C4-2B (cell line): ENCODE measurements at regions not wholly inside any gene's neighbourhood (a gene's known extent, or its start where the extent isn't known, plus 50 kb on each side); places are given as distances from the start of the nearest gene placed in this dataset.

Source experiments
- CTCF ChIP-seq: fragments of 450-650 bp; conservative IDR thresholded peaks from 2 replicates; pipeline ENCODE4 v1.5.1; 2017; ENCODE audit warnings: mild to moderate bottlenecking
- ZFX ChIP-seq: fragments of 450-650 bp; IDR thresholded peaks from 2 replicates; pipeline ENCODE4 v1.6.1; 2017

- TF ChIP-seq CTCF (no peak), ZFX (no peak)
These were observed 331.5 kb upstream of the CNTNAP2 start for GRCh38 chr7:145784809-145785780.
